ENCODE measurements at regions not wholly inside any gene's neighbourhood (a gene's known extent, or its start where the extent isn't known, plus 50 kb on each side); places are given as distances from the start of the nearest gene placed in this dataset.
"Not testable (repeated sequence)": the region's sequence is repeated elsewhere in the genome, so short reads cannot be mapped to it uniquely, and the experiment has no call there.

DNA sequence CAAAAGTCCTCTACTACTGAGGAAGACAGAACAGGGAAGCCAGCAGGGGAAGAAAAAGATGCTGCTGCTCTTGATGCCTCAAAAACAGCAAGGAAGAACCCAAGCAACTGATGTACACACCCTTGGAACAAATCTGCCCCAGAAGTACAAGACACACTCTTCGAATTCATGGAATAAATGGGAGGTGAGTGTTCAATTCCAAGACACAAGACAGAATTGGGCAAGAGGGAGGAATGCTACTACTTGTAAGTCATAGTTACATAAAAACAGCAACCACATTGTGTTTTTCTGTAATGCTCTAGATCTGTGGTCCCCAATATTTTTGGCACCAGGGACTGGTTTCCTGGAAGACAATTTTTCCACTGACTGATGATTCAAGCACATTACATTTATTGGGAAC, 58.0 kb upstream of the H2AZ1 start:
- H3K27ac ChIP-seq, result no peak overlapping the region
- peak in 1 of 2 donors; percentile 40 for DNase-seq (ENCODE audit: low read depth in 1 of 2, low spot score in 1 of 2)
- no peaks in the 10 kb centered on the region for H3K36me3 ChIP-seq
- no peaks in the 10 kb centered on the region for H3K9me3 ChIP-seq (ENCODE audit: low read depth)
- TF ChIP-seq, protein P1, sequence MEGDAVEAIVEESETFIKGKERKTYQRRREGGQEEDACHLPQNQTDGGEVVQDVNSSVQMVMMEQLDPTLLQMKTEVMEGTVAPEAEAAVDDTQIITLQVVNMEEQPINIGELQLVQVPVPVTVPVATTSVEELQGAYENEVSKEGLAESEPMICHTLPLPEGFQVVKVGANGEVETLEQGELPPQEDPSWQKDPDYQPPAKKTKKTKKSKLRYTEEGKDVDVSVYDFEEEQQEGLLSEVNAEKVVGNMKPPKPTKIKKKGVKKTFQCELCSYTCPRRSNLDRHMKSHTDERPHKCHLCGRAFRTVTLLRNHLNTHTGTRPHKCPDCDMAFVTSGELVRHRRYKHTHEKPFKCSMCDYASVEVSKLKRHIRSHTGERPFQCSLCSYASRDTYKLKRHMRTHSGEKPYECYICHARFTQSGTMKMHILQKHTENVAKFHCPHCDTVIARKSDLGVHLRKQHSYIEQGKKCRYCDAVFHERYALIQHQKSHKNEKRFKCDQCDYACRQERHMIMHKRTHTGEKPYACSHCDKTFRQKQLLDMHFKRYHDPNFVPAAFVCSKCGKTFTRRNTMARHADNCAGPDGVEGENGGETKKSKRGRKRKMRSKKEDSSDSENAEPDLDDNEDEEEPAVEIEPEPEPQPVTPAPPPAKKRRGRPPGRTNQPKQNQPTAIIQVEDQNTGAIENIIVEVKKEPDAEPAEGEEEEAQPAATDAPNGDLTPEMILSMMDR (IDR thresholded peaks at IDR 0.05; ENCODE audit: low read depth, low read length), result no peak
- H3K4me1 ChIP-seq (ENCODE audit: low read depth), result no peaks in the 10 kb centered on the region
- no peaks in the 10 kb centered on the region for H3K27me3 ChIP-seq
- no peak overlapping the region for H3K4me3 ChIP-seq

DNA sequence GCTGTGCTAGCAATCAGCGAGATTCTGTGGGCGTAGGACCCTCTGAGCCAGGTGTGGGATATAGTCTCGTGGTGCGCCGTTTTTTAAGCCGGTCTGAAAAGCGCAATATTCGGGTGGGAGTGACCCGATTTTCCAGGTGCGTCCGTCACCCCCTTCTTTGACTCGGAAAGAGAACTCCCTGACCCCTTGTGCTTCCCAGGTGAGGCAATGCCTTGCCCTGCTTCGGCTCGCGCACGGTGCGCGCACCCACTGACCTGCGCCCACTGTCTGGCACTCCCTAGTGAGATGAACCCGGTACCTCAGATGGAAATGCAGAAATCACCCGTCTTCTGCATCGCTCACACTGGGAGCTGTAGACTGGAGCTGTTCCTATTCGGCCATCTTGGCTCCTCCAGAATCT, 56.1 kb upstream of the H2AZ1 start:
- DNase-seq (ENCODE audit: low read depth in 1 of 2, low spot score in 1 of 2); H3K36me3 ChIP-seq; H3K4me3 ChIP-seq; H3K27ac ChIP-seq; H3K9me3 ChIP-seq (ENCODE audit: low read depth); H3K27me3 ChIP-seq; H3K4me1 ChIP-seq (ENCODE audit: low read depth): not testable (repeated sequence)

Data from cardiac muscle cell (in vitro differentiated cells and primary cell).